C4-2B (cell line): ENCODE measurements at regions not wholly inside any gene's neighbourhood (a gene's known extent, or its start where the extent isn't known, plus 50 kb on each side); places are given as distances from the start of the nearest gene placed in this dataset.

Experiments used
- H3K27ac ChIP-seq: fragments of 450-650 bp; 2 replicates; pipeline ENCODE4 v1.5.1; 2017
- ZFX ChIP-seq: fragments of 450-650 bp; IDR thresholded peaks from 2 replicates; pipeline ENCODE4 v1.6.1; 2017
- TF ChIP-seq, protein P1 (sequence below): fragments of 450-650 bp; conservative IDR thresholded peaks from 2 replicates; pipeline ENCODE4 v1.5.1; 2017; ENCODE audit warnings: mild to moderate bottlenecking

DNA sequence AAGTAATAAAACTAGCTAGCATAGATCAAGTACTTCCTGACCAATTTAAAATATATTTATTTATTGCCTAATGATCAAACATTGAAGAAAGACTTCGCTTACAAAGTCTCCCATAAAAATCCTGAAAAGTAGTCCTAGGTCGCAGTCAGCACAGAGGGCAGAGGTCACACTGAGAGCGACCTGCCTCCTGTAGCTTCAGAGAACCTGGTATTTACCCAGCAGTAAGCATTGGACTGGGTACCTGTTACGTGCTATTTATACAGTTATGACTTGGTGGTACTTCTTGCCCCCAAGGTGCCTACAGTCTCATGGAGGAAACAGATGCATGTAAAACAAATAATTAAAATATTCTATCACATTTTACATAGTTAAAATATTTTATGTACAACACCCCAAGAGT is 274.1 kb upstream of the G2E3 start:
- TF ChIP-seq ZFX, result no peak
- H3K27ac ChIP-seq, result no peak overlapping the region

- H3K27ac ChIP-seq, result no peak overlapping the region
- TF ChIP-seq, protein P1, sequence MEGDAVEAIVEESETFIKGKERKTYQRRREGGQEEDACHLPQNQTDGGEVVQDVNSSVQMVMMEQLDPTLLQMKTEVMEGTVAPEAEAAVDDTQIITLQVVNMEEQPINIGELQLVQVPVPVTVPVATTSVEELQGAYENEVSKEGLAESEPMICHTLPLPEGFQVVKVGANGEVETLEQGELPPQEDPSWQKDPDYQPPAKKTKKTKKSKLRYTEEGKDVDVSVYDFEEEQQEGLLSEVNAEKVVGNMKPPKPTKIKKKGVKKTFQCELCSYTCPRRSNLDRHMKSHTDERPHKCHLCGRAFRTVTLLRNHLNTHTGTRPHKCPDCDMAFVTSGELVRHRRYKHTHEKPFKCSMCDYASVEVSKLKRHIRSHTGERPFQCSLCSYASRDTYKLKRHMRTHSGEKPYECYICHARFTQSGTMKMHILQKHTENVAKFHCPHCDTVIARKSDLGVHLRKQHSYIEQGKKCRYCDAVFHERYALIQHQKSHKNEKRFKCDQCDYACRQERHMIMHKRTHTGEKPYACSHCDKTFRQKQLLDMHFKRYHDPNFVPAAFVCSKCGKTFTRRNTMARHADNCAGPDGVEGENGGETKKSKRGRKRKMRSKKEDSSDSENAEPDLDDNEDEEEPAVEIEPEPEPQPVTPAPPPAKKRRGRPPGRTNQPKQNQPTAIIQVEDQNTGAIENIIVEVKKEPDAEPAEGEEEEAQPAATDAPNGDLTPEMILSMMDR, result no peak
- TF ChIP-seq ZFX, result no peak
These were observed 271.1 kb upstream of the G2E3 start for GRCh38 chr14:30287579-30288445.

- TF ChIP-seq ZFX, result no peak
- TF ChIP-seq, protein P1, result no peak
- H3K27ac ChIP-seq, result no peak overlapping the region
These were observed 269.0 kb upstream of the G2E3 start for GRCh38 chr14:30290001-30290400.

GRCh38 chr14:30291216-30291615 is 267.7 kb upstream of the G2E3 start:
- no peak overlapping the region for H3K27ac ChIP-seq
- TF ChIP-seq ZFX, result no peak
- TF ChIP-seq, protein P1, result no peak

DNA sequence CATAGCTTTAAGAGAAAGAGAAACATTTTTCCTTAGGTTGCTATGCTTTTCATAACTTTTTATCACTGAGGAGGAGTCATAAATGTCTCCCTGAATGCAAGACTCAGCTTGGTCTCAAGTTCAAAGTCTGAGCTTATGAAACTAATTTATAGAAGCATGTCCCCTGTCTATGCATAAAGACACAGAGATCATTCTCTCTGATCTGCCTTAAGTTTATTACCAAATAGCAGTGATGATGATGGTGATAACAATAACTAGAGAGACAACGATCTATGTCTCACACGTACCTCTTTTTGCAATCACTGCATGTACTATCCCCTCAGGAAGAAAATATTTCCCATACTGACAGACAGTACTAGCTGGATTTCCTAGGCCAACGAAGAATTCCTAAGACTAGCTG is 266.4 kb upstream of the G2E3 start:
- TF ChIP-seq, protein P1, result no peak
- no peak for TF ChIP-seq ZFX
- no peak overlapping the region for H3K27ac ChIP-seq

GRCh38 chr14:30295980-30296379 is 263.0 kb upstream of the G2E3 start:
- no peak overlapping the region for H3K27ac ChIP-seq
- TF ChIP-seq, protein P1, result no peak
- no peak for TF ChIP-seq ZFX

DNA sequence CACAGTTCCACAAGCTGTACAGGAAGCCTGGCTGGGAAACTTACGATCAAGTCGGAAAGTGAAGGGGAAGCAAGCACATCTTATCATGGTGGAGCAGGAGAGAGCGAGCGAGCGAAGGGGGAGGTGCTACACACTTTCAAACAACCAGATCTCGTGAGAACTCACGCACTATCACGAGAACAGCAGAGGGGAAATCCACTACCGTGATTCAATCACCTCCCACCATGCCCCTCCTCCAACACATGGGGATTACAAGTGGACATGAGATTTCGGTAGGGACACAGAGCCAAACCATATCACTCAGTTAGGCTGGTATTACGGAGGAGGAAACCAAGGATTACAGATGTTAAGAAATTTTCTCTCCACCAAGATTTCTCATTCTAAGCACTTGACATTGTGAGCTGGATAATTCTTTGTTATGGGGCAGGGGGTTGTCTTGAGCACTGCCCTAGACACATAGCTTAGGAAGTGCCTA is 262.0 kb upstream of the G2E3 start:
- H3K27ac ChIP-seq, result no peak overlapping the region

More for the DNA sequence above, 262.0 kb upstream of the G2E3 start:
- TF ChIP-seq ZFX, result no peak
- TF ChIP-seq, protein P1, result no peak
